Tibial artery (tissue), 4 donors: ENCODE measurements at regions not wholly inside any gene's neighbourhood (a gene's known extent, or its start where the extent isn't known, plus 50 kb on each side); places are given as distances from the start of the nearest gene placed in this dataset.

ENCODE experiments used
- DNase-seq, 2 donors: peaks; one replicate each; pipeline ENCODE4 v3.0.0-alpha.2; 2019
- H3K27ac ChIP-seq, 2 donors: fragments of 200-600 bp; sonication (generic) in 1 of 2; 1 replicate in 1 of 2; 2 replicates in 1 of 2; pipeline ENCODE4 v1.5.1; 2018 to 2019; ENCODE audit warnings: mild to moderate bottlenecking in 1 of 2
- H3K27me3 ChIP-seq, 2 donors: fragments of 200-600 bp; sonication (generic) in 1 of 2; one replicate each; pipeline versions ENCODE4 v1.5.1 to v1.6.0; 2016 to 2019
- H3K36me3 ChIP-seq, 3 donors: fragments of 200-600 bp; sonication (generic) in 2 of 3; one replicate each; pipeline ENCODE4 v1.5.1; 2016 to 2019; ENCODE audit warnings: mild to moderate bottlenecking in 2 of 3
- H3K4me1 ChIP-seq, 4 donors: fragments of 200-600 bp; sonication (generic) in 2 of 4; 1 replicate in 3 of 4; 2 replicates in 1 of 4; pipeline ENCODE4 v1.5.1; 2016 to 2019
- H3K4me3 ChIP-seq, 2 donors: fragments of 200-600 bp; sonication (generic) in 1 of 2; 1 replicate in 1 of 2; 2 replicates in 1 of 2; pipeline ENCODE4 v1.5.1; 2018 to 2019; ENCODE audit warnings: mild to moderate bottlenecking in 2 of 2
- H3K9me3 ChIP-seq, 3 donors: fragments of 200-600 bp; sonication (generic) in 1 of 3; one replicate each; pipeline ENCODE4 v1.5.1; 2016 to 2019
- intact Hi-C: fragments of 100-400 bp; cut with DNase I; formaldehyde crosslinking; loops from one replicate; pipeline ENCODE4 v1.15.0; 2023; ENCODE audit warnings: low total_unique reads
- TF ChIP-seq, protein P1 (sequence below), 2 experiments: fragments of 200-600 bp in 1 of 2; fragments of 450-650 bp in 1 of 2; IDR thresholded peaks; one replicate each; pipeline ENCODE4 v1.5.1; 2017 to 2019; ENCODE audit warnings: antibody characterized with exemption in 2 of 2, mild to moderate bottlenecking in 1 of 2, moderate library complexity in 1 of 2

DNA sequence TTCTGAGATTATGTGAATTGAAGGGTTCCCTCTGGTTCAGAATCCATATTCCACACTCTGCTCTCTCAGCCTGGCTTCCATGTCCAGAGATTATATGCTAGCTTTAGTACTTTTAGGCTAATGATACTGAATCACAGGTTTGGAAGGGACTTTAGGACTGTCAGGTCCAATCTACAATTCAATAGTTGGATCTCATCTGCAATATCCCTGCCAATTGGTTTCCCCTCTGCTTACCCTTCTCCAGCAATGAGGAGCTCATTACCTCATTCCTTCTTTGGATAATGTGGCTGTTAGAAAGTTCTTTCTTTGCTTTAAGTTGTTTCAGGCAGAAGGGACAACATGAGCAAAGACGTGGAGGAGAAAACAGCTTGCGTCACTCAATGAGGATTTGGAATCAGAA, 245.3 kb downstream of the PLPP3 start:
- TF ChIP-seq, protein P1, sequence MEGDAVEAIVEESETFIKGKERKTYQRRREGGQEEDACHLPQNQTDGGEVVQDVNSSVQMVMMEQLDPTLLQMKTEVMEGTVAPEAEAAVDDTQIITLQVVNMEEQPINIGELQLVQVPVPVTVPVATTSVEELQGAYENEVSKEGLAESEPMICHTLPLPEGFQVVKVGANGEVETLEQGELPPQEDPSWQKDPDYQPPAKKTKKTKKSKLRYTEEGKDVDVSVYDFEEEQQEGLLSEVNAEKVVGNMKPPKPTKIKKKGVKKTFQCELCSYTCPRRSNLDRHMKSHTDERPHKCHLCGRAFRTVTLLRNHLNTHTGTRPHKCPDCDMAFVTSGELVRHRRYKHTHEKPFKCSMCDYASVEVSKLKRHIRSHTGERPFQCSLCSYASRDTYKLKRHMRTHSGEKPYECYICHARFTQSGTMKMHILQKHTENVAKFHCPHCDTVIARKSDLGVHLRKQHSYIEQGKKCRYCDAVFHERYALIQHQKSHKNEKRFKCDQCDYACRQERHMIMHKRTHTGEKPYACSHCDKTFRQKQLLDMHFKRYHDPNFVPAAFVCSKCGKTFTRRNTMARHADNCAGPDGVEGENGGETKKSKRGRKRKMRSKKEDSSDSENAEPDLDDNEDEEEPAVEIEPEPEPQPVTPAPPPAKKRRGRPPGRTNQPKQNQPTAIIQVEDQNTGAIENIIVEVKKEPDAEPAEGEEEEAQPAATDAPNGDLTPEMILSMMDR (IDR thresholded peaks at IDR 0.05), result no peak
- Histone ChIP-seq H3K27ac (no peak overlapping the region), H3K4me3 (no peak overlapping the region), H3K36me3 (no peaks in the 10 kb centered on the region), H3K27me3 (no peaks in the 10 kb centered on the region), H3K4me1 (no peaks in the 10 kb centered on the region), H3K9me3 (no peaks in the 10 kb centered on the region)
- intact Hi-C loops, result no loop called here
- no peak for DNase-seq

DNA sequence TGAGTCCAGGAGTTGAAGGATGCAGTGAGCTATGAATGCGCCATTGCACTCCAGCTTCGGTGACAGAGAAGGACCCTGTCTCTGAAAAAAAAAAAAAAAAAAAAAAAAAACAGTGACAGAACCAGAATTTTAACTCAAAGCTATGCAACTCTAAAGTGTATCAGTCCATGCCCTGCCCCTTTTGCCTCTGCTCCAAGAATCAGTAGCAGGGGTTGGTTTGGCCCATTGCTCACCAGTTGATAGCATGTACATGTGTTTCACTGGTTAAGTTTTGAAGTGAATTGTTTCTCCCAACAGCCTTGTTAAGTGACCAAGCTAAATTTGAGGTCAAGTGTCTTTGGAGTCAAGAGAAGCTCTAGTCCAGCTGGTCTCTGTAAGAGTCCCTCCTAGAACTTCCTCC, 245.9 kb downstream of the PLPP3 start:
- intact Hi-C loops, result no loop called here
- no peak overlapping the region for H3K4me3 ChIP-seq
- TF ChIP-seq, protein P1 (IDR thresholded peaks at IDR 0.05), result no peak

DNA sequence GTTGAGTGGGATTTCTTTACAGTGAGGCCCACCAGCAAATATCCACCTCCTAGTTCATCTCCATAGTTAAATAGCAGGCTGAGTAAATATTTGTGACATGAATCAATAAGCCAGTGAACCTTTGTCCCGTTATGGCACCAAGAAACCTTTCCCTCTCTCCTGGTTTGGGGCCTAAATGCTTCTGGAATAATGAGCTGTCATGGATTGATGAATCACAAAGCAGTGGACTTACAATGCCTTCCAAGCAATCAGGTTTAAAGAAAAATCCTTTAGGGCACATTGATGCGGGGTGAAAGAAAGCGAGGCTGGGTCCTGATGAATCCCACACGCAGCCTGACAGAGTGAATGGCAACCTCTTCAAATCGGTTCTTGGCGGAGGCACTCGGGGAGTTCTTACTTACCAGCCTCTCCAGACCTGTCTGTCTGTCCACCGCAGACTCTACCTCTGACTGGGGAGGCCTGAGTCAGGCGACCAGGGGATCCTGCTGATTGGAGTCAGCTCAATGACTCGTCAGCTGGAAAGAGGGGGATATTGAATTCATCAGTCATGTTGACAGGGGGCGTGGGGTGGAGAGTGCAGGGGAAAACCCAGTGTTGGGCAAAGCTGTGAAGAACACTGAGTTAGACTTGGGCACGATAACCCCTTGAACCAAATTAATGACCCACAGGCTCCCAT, 247.3 kb downstream of the PLPP3 start:
- no peak for DNase-seq
- Histone ChIP-seq H3K4me1 (no peaks in the 10 kb centered on the region), H3K27ac (no peak overlapping the region), H3K9me3 (no peaks in the 10 kb centered on the region), H3K36me3 (no peaks in the 10 kb centered on the region), H3K4me3 (no peak overlapping the region), H3K27me3 (no peaks in the 10 kb centered on the region)
- intact Hi-C loops, result no loop called here
- TF ChIP-seq, protein P1 (IDR thresholded peaks at IDR 0.05), result no peak

More for the DNA sequence above, 245.9 kb downstream of the PLPP3 start:
- Histone ChIP-seq H3K27ac (no peak overlapping the region), H3K4me1 (no peaks in the 10 kb centered on the region), H3K9me3 (no peaks in the 10 kb centered on the region), H3K27me3 (no peaks in the 10 kb centered on the region), H3K36me3 (no peaks in the 10 kb centered on the region)
- DNase-seq, result no peak

DNA sequence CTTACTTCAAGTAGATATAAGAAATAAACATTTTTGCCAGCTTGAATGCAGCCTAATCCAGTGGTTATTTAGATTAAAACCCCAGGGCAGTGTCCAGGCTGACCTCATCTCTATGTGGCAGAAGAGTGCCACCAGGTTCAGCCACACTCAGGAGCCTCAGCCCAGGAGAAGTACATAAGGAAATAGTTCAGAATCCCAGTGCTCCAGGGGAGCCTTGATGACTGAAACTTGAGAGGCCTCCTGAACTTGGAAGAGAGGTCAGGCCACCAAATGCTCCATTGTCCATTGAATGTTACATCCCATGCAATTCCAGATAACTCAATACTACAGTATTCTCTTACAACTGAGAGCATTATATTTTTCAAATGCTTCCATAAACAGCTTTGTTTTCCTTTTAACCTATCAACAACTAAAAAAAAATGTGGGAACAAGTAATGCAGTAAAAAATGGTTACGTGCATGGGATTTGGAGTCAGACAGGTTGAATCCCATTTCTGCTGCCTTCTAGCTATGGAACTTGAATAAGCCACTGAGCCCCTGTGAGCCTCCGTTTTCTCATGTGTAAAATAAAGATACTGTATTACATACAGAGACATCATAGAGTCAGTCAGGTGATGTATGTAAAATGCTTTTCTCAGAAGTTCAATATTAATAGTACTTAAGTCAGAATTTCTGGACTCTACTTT, 248.0 kb downstream of the PLPP3 start:
- H3K4me1 ChIP-seq, result peaks cover 0 to 2% (median 0%) of the 10 kb centered on the region in 4 donors
- H3K4me3 ChIP-seq, result no peak overlapping the region
- H3K27ac ChIP-seq, result no peak overlapping the region
- no peak for DNase-seq
- TF ChIP-seq, protein P1 (IDR thresholded peaks at IDR 0.05), result no peak
- H3K36me3 ChIP-seq, result no peaks in the 10 kb centered on the region
- no peaks in the 10 kb centered on the region for H3K27me3 ChIP-seq
- intact Hi-C loops, result no loop called here
- H3K9me3 ChIP-seq, result no peaks in the 10 kb centered on the region

DNA sequence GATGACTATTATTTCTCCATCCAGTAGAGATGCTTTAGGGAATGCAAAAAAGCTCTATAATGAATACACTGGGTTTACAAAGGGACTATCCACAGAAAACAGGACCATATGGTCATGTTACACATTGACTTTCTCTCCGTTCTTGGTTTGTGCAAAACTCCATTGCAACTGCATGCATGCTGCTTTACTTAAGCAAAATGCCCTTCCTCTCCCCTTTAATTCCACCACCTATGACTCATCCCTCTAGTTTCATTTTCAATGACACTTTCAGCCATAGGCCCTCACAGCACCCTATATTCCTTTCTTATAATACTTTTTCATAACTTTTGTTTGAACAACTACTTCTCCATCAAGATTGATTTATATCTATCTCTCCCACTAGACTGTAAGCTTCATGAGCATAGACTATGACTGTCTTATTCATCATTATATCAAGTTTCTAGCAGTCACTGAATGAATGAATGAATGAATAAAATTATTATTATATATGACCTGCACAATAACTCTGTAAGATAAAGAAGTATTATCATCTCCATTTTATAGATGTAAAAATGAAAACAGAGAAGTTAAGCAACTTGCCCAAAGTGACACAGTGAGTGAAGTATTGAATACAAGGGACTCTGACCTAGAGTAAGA, 248.9 kb downstream of the PLPP3 start:
- intact Hi-C loops, result no loop called here

More for the DNA sequence above, 248.9 kb downstream of the PLPP3 start:
- no peak overlapping the region for H3K27ac ChIP-seq
- H3K4me1 ChIP-seq, result peaks cover 0 to 8% (median 0%) of the 10 kb centered on the region in 4 donors
- no peak for DNase-seq
- H3K36me3 ChIP-seq, result no peaks in the 10 kb centered on the region
- no peaks in the 10 kb centered on the region for H3K9me3 ChIP-seq
- no peak overlapping the region for H3K4me3 ChIP-seq
- TF ChIP-seq, protein P1 (IDR thresholded peaks at IDR 0.05), result no peak
- H3K27me3 ChIP-seq, result no peaks in the 10 kb centered on the region
